ENCODE measurements at regions not wholly inside any gene's neighbourhood (a gene's known extent, or its start where the extent isn't known, plus 50 kb on each side); places are given as distances from the start of the nearest gene placed in this dataset.
"Not testable (repeated sequence)": the region's sequence is repeated elsewhere in the genome, so short reads cannot be mapped to it uniquely, and the experiment has no call there.

GRCh38 chr12:126944684-126945083 lies 1322.3 kb upstream of the TMEM132C start:
- no peak overlapping the region for H2AFZ ChIP-seq (ENCODE audit: insufficient read depth, low read depth, low read length, poor library complexity, severe bottlenecking)
- WGBS (ENCODE audit: insufficient coverage), result 78% methylated on average over 4 of the region's 6 CpGs
- ATAC-seq (ENCODE audit: low read depth) (no peak), DNase-seq (no peak)
- ChIA-PET CTCF (no interaction called here), POLR2A (no interaction called here)
- peaks cover 3% of the 10 kb centered on the region for H3K9me3 Mint-ChIP-seq (ENCODE audit: insufficient read depth)
- H3K4me1 ChIP-seq (ENCODE audit: control insufficient read depth in 2 of 2, insufficient read depth in 2 of 2, low read length in 2 of 2), result no peaks in the 10 kb centered on the region
- no peak overlapping the region for H3K9ac ChIP-seq (ENCODE audit: low read length)
- no peaks in the 10 kb centered on the region for H4K20me1 ChIP-seq (ENCODE audit: control insufficient read depth, insufficient read depth, low read length, poor library complexity, severe bottlenecking)
- H3K27me3 ChIP-seq (replicated peaks in 1 of 4; ENCODE audit: control extremely low read depth in 1 of 4, control insufficient read depth in 3 of 4, insufficient read depth in 4 of 4, low read length in 3 of 4), result no peaks in the 10 kb centered on the region
- H3K36me3 ChIP-seq (replicated peaks in 1 of 2; ENCODE audit: control extremely low read depth in 1 of 2, control insufficient read depth in 1 of 2, extremely low read depth in 1 of 2, insufficient read depth in 2 of 2, low read length in 1 of 2), result no peaks in the 10 kb centered on the region
- intact Hi-C loops (cut with micrococcal nuclease), result no loop called here
- H3K27ac Mint-ChIP-seq, result no peak overlapping the region
- H3K4me2 ChIP-seq (replicated peaks; ENCODE audit: low read depth, low read length, poor library complexity, severe bottlenecking), result no peak overlapping the region
- H3K79me2 ChIP-seq (ENCODE audit: control insufficient read depth, insufficient read depth, low read length), result no peaks in the 10 kb centered on the region
- H3K9me3 ChIP-seq (ENCODE audit: control extremely low read depth in 1 of 3, control insufficient read depth in 2 of 3, insufficient read depth in 1 of 3, low read length in 2 of 3), result peaks cover 0 to 3% (median 0%) of the 10 kb centered on the region in 3 donors
- no peaks in the 10 kb centered on the region for H3K27me3 Mint-ChIP-seq
- H3K4me3 Mint-ChIP-seq, result no peak overlapping the region
- TF ChIP-seq CTCF (IDR thresholded peaks at IDR 0.05), result no peak
- no peak for TF ChIP-seq EZH2 (IDR thresholded peaks at IDR 0.05; ENCODE audit: borderline replicate concordance, insufficient read depth, low read depth, low read length, poor library complexity, severe bottlenecking)
- H3K4me1 Mint-ChIP-seq, result no peaks in the 10 kb centered on the region
- H3K27ac ChIP-seq (ENCODE audit: low read length in 2 of 2), result no peak overlapping the region
- no peak overlapping the region for H3K4me3 ChIP-seq (ENCODE audit: control extremely low read depth in 1 of 5, extremely low read depth in 1 of 5, insufficient read depth in 1 of 5, low read depth in 2 of 5, low read length in 4 of 5)

GRCh38 chr12:126946958-126947357 lies 1320.0 kb upstream of the TMEM132C start:
- H3K36me3 ChIP-seq (replicated peaks in 1 of 2; ENCODE audit: control extremely low read depth in 1 of 2, control insufficient read depth in 1 of 2, extremely low read depth in 1 of 2, insufficient read depth in 2 of 2, low read length in 1 of 2); H3K4me3 Mint-ChIP-seq; H3K4me3 ChIP-seq (ENCODE audit: control extremely low read depth in 1 of 5, extremely low read depth in 1 of 5, insufficient read depth in 1 of 5, low read depth in 2 of 5, low read length in 4 of 5); DNase-seq; H3K27ac ChIP-seq (ENCODE audit: low read length in 2 of 2); H3K79me2 ChIP-seq (ENCODE audit: control insufficient read depth, insufficient read depth, low read length); ATAC-seq (ENCODE audit: low read depth); H3K4me1 Mint-ChIP-seq; H3K27me3 Mint-ChIP-seq; POLR2A ChIA-PET; H4K20me1 ChIP-seq (ENCODE audit: control insufficient read depth, insufficient read depth, low read length, poor library complexity, severe bottlenecking); H3K4me1 ChIP-seq (ENCODE audit: control insufficient read depth in 2 of 2, insufficient read depth in 2 of 2, low read length in 2 of 2); H3K9me3 Mint-ChIP-seq (ENCODE audit: insufficient read depth); H3K27ac Mint-ChIP-seq; H3K9ac ChIP-seq (ENCODE audit: low read length); H3K9me3 ChIP-seq (ENCODE audit: control extremely low read depth in 1 of 3, control insufficient read depth in 2 of 3, insufficient read depth in 1 of 3, low read length in 2 of 3); intact Hi-C loops (cut with micrococcal nuclease); H3K4me2 ChIP-seq (replicated peaks; ENCODE audit: low read depth, low read length, poor library complexity, severe bottlenecking); H2AFZ ChIP-seq (ENCODE audit: insufficient read depth, low read depth, low read length, poor library complexity, severe bottlenecking); H3K27me3 ChIP-seq (replicated peaks in 1 of 4; ENCODE audit: control extremely low read depth in 1 of 4, control insufficient read depth in 3 of 4, insufficient read depth in 4 of 4, low read length in 3 of 4); CTCF ChIA-PET: not testable (repeated sequence)
- WGBS (ENCODE audit: insufficient coverage), result no CpG with 5 or more reads among the region's 7 CpGs

All from B cell (primary cell).